ENCODE measurements at regions not wholly inside any gene's neighbourhood (a gene's known extent, or its start where the extent isn't known, plus 50 kb on each side); places are given as distances from the start of the nearest gene placed in this dataset.

- H3K27ac ChIP-seq (ENCODE audit: low read length) = no peak overlapping the region
Measured at GRCh38 chr13:73306688-73307087, 247.9 kb downstream of the KLF5 start.

GRCh38 chr13:73304442-73304841 is 245.6 kb downstream of the KLF5 start:
- no peak overlapping the region for H3K4me3 ChIP-seq (ENCODE audit: low read depth in 2 of 2, low read length in 2 of 2)
- CTCF ChIA-PET = no interaction called here
- TF ChIP-seq REST (IDR thresholded peaks at IDR 0.05; ENCODE audit: insufficient read depth in 1 of 2, low read depth in 2 of 2, low read length in 1 of 2) (no peak), POLR2AphosphoS5 (IDR thresholded peaks at IDR 0.05; ENCODE audit: low read depth, low read length) (no peak), TCF7L2 (IDR thresholded peaks at IDR 0.05; ENCODE audit: low read depth, low read length) (no peak), CTCF (IDR thresholded peaks at IDR 0.05) (no peak), SIN3A (IDR thresholded peaks at IDR 0.05; ENCODE audit: borderline replicate concordance, insufficient read depth, low read depth, low read length) (no peak)
- ATAC-seq = no peak
- no peak overlapping the region for H3K27ac ChIP-seq (ENCODE audit: low read length)
- no TSS peak for BruUV-seq (replicated peaks)
- no peak for DNase-seq (ENCODE audit: low read depth, low spot score)
- no peaks in the 10 kb centered on the region for H3K27me3 ChIP-seq (ENCODE audit: control insufficient read depth, insufficient read depth, low read length)
- no peaks in the 10 kb centered on the region for H3K4me1 ChIP-seq (ENCODE audit: control insufficient read depth, insufficient read depth, low read length)
- intact Hi-C loops (cut with micrococcal nuclease; ENCODE audit: unreplicated experiment) = no loop called here
- H3K9me3 ChIP-seq (ENCODE audit: control insufficient read depth, insufficient read depth, low read depth, low read length) = no peaks in the 10 kb centered on the region
- H3K36me3 ChIP-seq (ENCODE audit: control insufficient read depth, insufficient read depth, low read length) = no peaks in the 10 kb centered on the region
- POLR2A ChIA-PET = no interaction called here
- in situ Hi-C loops (cut with HindIII; ENCODE audit: low pct_unique_long_range_greater_than_20kb, low sequenced_read_pairs) = no loop called here

More at GRCh38 chr13:73306688-73307087, 247.9 kb downstream of the KLF5 start:
- H3K4me3 ChIP-seq (ENCODE audit: low read depth in 2 of 2, low read length in 2 of 2) = no peak overlapping the region
- H3K36me3 ChIP-seq (ENCODE audit: control insufficient read depth, insufficient read depth, low read length) = no peaks in the 10 kb centered on the region
- ChIA-PET POLR2A (no interaction called here), CTCF (no interaction called here)
- ATAC-seq (no peak), DNase-seq (ENCODE audit: low read depth, low spot score) (no peak)
- intact Hi-C loops (cut with micrococcal nuclease; ENCODE audit: unreplicated experiment) = no loop called here
- BruUV-seq (replicated peaks) = no TSS peak
- H3K4me1 ChIP-seq (ENCODE audit: control insufficient read depth, insufficient read depth, low read length) = no peaks in the 10 kb centered on the region
- in situ Hi-C loops (cut with HindIII; ENCODE audit: low pct_unique_long_range_greater_than_20kb, low sequenced_read_pairs) = no loop called here
- H3K27me3 ChIP-seq (ENCODE audit: control insufficient read depth, insufficient read depth, low read length) = no peaks in the 10 kb centered on the region
- no peaks in the 10 kb centered on the region for H3K9me3 ChIP-seq (ENCODE audit: control insufficient read depth, insufficient read depth, low read depth, low read length)
- TF ChIP-seq REST (IDR thresholded peaks at IDR 0.05; ENCODE audit: insufficient read depth in 1 of 2, low read depth in 2 of 2, low read length in 1 of 2) (no peak), TCF7L2 (IDR thresholded peaks at IDR 0.05; ENCODE audit: low read depth, low read length) (no peak), SIN3A (IDR thresholded peaks at IDR 0.05; ENCODE audit: borderline replicate concordance, insufficient read depth, low read depth, low read length) (no peak), CTCF (IDR thresholded peaks at IDR 0.05) (no peak), POLR2AphosphoS5 (IDR thresholded peaks at IDR 0.05; ENCODE audit: low read depth, low read length) (no peak)
